ENCODE measurements at regions not wholly inside any gene's neighbourhood (a gene's known extent, or its start where the extent isn't known, plus 50 kb on each side); places are given as distances from the start of the nearest gene placed in this dataset.

DNA sequence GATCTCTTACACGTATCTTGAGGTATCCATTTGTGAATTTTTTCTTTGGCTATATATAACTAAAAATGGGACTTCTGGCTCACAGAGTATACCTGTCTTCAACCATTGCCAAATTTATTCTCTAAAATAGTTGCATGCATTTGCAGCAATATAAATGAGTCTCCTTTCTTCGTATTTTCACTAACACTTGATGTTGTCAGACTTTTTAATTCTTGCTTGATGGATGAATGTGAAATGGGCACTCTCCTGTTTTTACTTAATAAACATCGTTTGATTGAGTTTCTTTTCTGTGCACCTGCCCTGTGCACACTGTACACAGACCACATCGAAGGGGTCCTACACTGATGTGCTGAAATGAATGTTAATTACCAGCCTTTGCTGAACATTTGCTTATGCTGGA, 121.8 kb downstream of the DDX1 start:
- no peak for DNase-seq (ENCODE audit: low read depth)
- H3K4me3 ChIP-seq (ENCODE audit: low read depth, low read length): no peak overlapping the region
- TF ChIP-seq, protein P1, sequence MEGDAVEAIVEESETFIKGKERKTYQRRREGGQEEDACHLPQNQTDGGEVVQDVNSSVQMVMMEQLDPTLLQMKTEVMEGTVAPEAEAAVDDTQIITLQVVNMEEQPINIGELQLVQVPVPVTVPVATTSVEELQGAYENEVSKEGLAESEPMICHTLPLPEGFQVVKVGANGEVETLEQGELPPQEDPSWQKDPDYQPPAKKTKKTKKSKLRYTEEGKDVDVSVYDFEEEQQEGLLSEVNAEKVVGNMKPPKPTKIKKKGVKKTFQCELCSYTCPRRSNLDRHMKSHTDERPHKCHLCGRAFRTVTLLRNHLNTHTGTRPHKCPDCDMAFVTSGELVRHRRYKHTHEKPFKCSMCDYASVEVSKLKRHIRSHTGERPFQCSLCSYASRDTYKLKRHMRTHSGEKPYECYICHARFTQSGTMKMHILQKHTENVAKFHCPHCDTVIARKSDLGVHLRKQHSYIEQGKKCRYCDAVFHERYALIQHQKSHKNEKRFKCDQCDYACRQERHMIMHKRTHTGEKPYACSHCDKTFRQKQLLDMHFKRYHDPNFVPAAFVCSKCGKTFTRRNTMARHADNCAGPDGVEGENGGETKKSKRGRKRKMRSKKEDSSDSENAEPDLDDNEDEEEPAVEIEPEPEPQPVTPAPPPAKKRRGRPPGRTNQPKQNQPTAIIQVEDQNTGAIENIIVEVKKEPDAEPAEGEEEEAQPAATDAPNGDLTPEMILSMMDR (IDR thresholded peaks at IDR 0.05; ENCODE audit: control insufficient read depth, extremely low read depth, insufficient read depth): no peak

DNA sequence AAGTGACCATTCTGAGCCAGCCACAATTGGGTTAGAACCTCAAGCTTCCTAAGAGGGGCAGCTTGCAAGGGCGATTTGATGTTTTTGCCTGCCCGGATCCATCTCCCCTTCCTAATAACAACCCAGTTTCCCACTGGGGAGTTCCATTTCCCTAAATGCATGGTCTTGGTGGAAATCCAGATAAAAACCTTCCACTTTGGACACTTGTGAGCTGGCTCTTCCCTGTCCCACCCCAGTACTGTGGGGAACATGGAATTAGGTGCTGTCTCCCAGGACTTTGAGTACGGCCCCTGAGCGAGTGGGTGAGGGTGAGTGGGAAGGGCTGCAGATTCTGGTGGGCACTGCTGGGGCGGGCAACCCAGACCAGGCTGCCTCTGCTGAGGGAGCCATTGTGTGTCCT, 122.3 kb downstream of the DDX1 start:
- no peak for DNase-seq (ENCODE audit: low read depth)
- TF ChIP-seq, protein P1 (IDR thresholded peaks at IDR 0.05; ENCODE audit: control insufficient read depth, extremely low read depth, insufficient read depth): no peak
- no peak overlapping the region for H3K4me3 ChIP-seq (ENCODE audit: low read depth, low read length)

DNA sequence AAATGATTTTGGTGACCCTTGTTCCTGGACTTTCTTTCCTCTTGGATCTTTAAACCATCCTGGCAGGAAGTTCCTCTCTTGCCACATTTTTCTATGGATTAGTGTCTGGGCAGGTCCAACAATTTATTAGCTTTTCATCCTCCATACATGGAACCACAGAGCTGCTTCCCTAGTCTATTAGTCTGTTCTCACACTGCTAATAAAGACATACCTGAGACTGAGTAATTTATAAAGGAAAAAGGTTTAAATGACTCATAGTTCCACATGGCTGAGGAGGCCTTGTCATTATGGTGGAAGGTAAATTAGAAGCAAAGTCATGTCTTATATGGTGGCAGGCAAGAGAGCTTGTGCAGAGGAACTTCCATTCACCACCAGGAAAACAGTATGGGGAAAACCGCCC, 122.9 kb downstream of the DDX1 start:
- H3K4me3 ChIP-seq (ENCODE audit: low read depth, low read length): no peak overlapping the region
- TF ChIP-seq, protein P1 (IDR thresholded peaks at IDR 0.05; ENCODE audit: control insufficient read depth, extremely low read depth, insufficient read depth): no peak
- DNase-seq (ENCODE audit: low read depth): no peak

GRCh38 chr2:15715596-15715995, 123.9 kb downstream of the DDX1 start:
- TF ChIP-seq, protein P1 (IDR thresholded peaks at IDR 0.05; ENCODE audit: control insufficient read depth, extremely low read depth, insufficient read depth): no peak
- no peak overlapping the region for H3K4me3 ChIP-seq (ENCODE audit: low read depth, low read length)
- DNase-seq (ENCODE audit: low read depth): no peak

DNA sequence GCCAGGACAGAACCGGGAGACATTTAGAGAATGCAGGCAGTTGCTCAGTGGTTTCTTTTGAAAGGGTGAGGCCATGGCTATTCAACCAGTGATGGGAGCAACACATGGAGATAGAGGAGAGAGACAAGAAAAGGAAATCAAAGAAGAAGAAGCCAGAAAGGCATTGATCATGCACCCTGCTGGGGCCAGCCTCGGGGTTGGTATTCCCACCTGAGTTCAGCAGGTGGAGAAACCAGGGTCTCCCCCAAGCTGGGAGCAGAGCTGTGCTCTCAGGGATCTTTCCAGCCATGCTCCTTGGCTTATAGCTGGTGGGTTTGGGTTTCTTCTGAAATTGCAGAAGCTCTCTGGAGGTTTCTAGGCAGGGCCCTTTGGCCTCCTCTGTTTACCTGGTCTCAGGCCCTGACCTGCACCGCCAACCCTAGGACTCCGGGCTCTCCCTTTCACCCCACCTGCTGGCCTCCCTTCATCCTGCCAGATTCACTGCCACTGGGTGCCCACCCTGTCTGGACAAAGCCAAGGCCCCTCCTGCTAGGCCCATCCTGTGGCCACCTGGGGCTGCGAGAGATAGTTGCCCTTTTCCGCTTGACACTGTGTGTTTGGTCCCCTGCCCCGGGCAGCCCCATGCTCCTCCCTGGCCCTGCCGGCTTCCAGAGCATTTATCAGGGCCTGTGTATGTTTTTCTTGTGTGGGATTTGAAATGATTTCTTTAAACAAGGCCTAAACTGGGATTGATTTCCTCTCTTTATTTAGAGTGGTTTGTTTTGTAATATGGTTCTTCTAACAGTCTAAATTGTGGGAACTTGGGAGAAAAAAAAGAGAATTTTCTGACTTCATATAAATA, 126.7 kb downstream of the DDX1 start:
- TF ChIP-seq, protein P1 (IDR thresholded peaks at IDR 0.05; ENCODE audit: control insufficient read depth, extremely low read depth, insufficient read depth): no peak
- H3K4me3 ChIP-seq (ENCODE audit: low read depth, low read length): no peak overlapping the region
- no peak for DNase-seq (ENCODE audit: low read depth)

- TF ChIP-seq, protein P1 (IDR thresholded peaks at IDR 0.05; ENCODE audit: control insufficient read depth, extremely low read depth, insufficient read depth): no peak
- DNase-seq (ENCODE audit: low read depth): no peak
Measured at GRCh38 chr2:15718944-15719323, 127.3 kb downstream of the DDX1 start.

More at GRCh38 chr2:15718944-15719323, 127.3 kb downstream of the DDX1 start:
- no peak overlapping the region for H3K4me3 ChIP-seq (ENCODE audit: low read depth, low read length)

Data from LNCaP clone FGC (cell line).